Smooth muscle cell (in vitro differentiated cells): ENCODE measurements at regions not wholly inside any gene's neighbourhood (a gene's known extent, or its start where the extent isn't known, plus 50 kb on each side); places are given as distances from the start of the nearest gene placed in this dataset.

Source experiments
- DNase-seq: peaks from one replicate; lab custom pipeline; 2025; ENCODE audit not compliant: unreplicated experiment; lab: John Stamatoyannopoulos, UW
- H2AFZ ChIP-seq: fragments of 200-600 bp; sonication (generic); 2 replicates; pipeline ENCODE4 v1.6.0; 2016; ENCODE audit warnings: antibody characterized with exemption, low read depth, mild to moderate bottlenecking
- H3F3A ChIP-seq: fragments of 200-600 bp; sonication (generic); 2 replicates; pipeline ENCODE4 v1.6.0; 2017; ENCODE audit warnings: antibody characterized with exemption, low read depth
- H3K27ac ChIP-seq: fragments of 200-600 bp; sonication (generic); 2 replicates; pipeline ENCODE4 v1.5.1; 2016; ENCODE audit warnings: low read depth, mild to moderate bottlenecking
- H3K27me3 ChIP-seq: fragments of 200-600 bp; sonication (generic); 2 replicates; pipeline ENCODE4 v1.6.1; 2016; ENCODE audit warnings: low read depth, mild to moderate bottlenecking
- H3K36me3 ChIP-seq: fragments of 200-600 bp; sonication (generic); 2 replicates; pipeline ENCODE4 v1.5.1; 2016; ENCODE audit warnings: low read depth
- H3K4me1 ChIP-seq: fragments of 200-600 bp; sonication (generic); 2 replicates; pipeline ENCODE4 v1.5.1; 2016; ENCODE audit warnings: low read depth
- H3K4me2 ChIP-seq: fragments of 200-600 bp; sonication (generic); 2 replicates; pipeline ENCODE4 v1.6.0; 2016; ENCODE audit warnings: mild to moderate bottlenecking
- H3K4me3 ChIP-seq: fragments of 200-600 bp; sonication (generic); 2 replicates; pipeline ENCODE4 v1.5.1; 2016; ENCODE audit warnings: mild to moderate bottlenecking
- H3K79me2 ChIP-seq: fragments of 200-600 bp; sonication (generic); 2 replicates; pipeline ENCODE4 v1.6.0; 2016; ENCODE audit warnings: low read depth, mild to moderate bottlenecking
- H3K9ac ChIP-seq: fragments of 200-600 bp; sonication (generic); 2 replicates; pipeline ENCODE4 v1.6.0; 2016; ENCODE audit warnings: low read depth
- H3K9me3 ChIP-seq: fragments of 200-600 bp; sonication (generic); replicated peaks from 2 replicates; pipeline ENCODE4 v1.5.1; 2016; ENCODE audit warnings: low read depth
- H4K20me1 ChIP-seq: fragments of 200-600 bp; sonication (generic); 2 replicates; pipeline ENCODE4 v1.6.0; 2016; ENCODE audit warnings: low read depth
- CTCF ChIP-seq: fragments of 200-600 bp; sonication (generic); IDR thresholded peaks from 2 replicates; pipeline ENCODE4 v1.5.1; 2017; ENCODE audit warnings: borderline replicate concordance, mild to moderate bottlenecking, antibody characterized with exemption; ENCODE audit not compliant: insufficient read depth, poor library complexity, severe bottlenecking
- WGBS: methylation state at CpG from one replicate; pipeline ENCODE4 v1.1.7; 2016; ENCODE audit warnings: low lambda C conversion rate; 5-methylcytosine and 5-hydroxymethylcytosine counted together

GRCh38 chr11:92697461-92698312 lies 271.8 kb upstream of the MTNR1B start:
- 31% methylated on average over 11 of the region's 11 CpGs for WGBS
- peak overlapping the region; percentile 68 for H3K27ac ChIP-seq

GRCh38 chr11:92698742-92699141 lies 270.7 kb upstream of the MTNR1B start:
- Histone ChIP-seq H3K4me2 (no peak overlapping the region), H4K20me1 (no peaks in the 10 kb centered on the region), H3K27ac (no peak overlapping the region), H3F3A (no peaks in the 10 kb centered on the region), H3K36me3 (no peaks in the 10 kb centered on the region), H3K9me3 (no peaks in the 10 kb centered on the region), H3K9ac (no peak overlapping the region), H3K4me3 (no peak overlapping the region), H3K27me3 (no peaks in the 10 kb centered on the region), H2AFZ (no peak overlapping the region), H3K79me2 (no peaks in the 10 kb centered on the region), H3K4me1 (no peaks in the 10 kb centered on the region)
- DNase-seq, result no peak
- no peak for TF ChIP-seq CTCF
- WGBS, result 44% methylated on average over 2 of the region's 2 CpGs

More at GRCh38 chr11:92697461-92698312, 271.8 kb upstream of the MTNR1B start:
- Histone ChIP-seq H3K4me2 (peak overlapping the region; percentile 81), H4K20me1 (no peaks in the 10 kb centered on the region), H2AFZ (peak overlapping the region; percentile 87), H3K36me3 (no peaks in the 10 kb centered on the region), H3K4me1 (no peaks in the 10 kb centered on the region), H3K9me3 (no peaks in the 10 kb centered on the region), H3K79me2 (no peaks in the 10 kb centered on the region), H3K27me3 (no peaks in the 10 kb centered on the region), H3F3A (no peaks in the 10 kb centered on the region), H3K4me3 (peak overlapping the region; percentile 24), H3K9ac (peak overlapping the region; percentile 59)
- TF ChIP-seq CTCF, result no peak
- no peak for DNase-seq

GRCh38 chr11:92702037-92702804 lies 267.2 kb upstream of the MTNR1B start:
- Histone ChIP-seq H3K4me2 (peak overlapping the region; percentile 44), H3K9me3 (no peaks in the 10 kb centered on the region), H3K27me3 (no peaks in the 10 kb centered on the region), H4K20me1 (no peaks in the 10 kb centered on the region), H2AFZ (no peak overlapping the region), H3K36me3 (no peaks in the 10 kb centered on the region), H3K27ac (no peak overlapping the region), H3K4me1 (peaks cover under 1% of the 10 kb centered on the region), H3K79me2 (no peaks in the 10 kb centered on the region), H3K4me3 (no peak overlapping the region), H3F3A (no peaks in the 10 kb centered on the region), H3K9ac (no peak overlapping the region)
- no peak for TF ChIP-seq CTCF
- WGBS, result 81% methylated on average over 8 of the region's 8 CpGs
- DNase-seq, result no peak
